Erythroblast (primary cell): ENCODE measurements at regions not wholly inside any gene's neighbourhood (a gene's known extent, or its start where the extent isn't known, plus 50 kb on each side); places are given as distances from the start of the nearest gene placed in this dataset.

Source experiments
- GATA1 ChIP-seq: IDR thresholded peaks from 2 replicates; pipeline ENCODE4 v1.6.1; 2011; ENCODE audit warnings: low read depth, mild to moderate bottlenecking, control low read depth, low read length, moderate library complexity
- POLR2A ChIP-seq: IDR thresholded peaks from 2 replicates; pipeline ENCODE4 v1.6.1; 2011; ENCODE audit warnings: mild to moderate bottlenecking, low read length

GRCh38 chr13:80161219-80161618 is 179.7 kb downstream of the SPRY2 start:
- TF ChIP-seq POLR2A = no peak
- TF ChIP-seq GATA1 = no peak
